Stimulated activated CD8-positive, alpha-beta memory T cell treated with anti-CD3 and anti-CD28 coated beads, Interleukin-4, amount 100 ng/mL, for 24 hours (primary cell): ENCODE measurements at regions not wholly inside any gene's neighbourhood (a gene's known extent, or its start where the extent isn't known, plus 50 kb on each side); places are given as distances from the start of the nearest gene placed in this dataset.

Experiments
- DNase-seq: peaks from one replicate; pipeline ENCODE4 v3.0.0-alpha.2; 2020; ENCODE audit warnings: low read depth

- DNase-seq, result no peak
These were observed 1680.6 kb upstream of the RAG2 start for GRCh38 chr11:38278457-38279141.

- DNase-seq, result no peak
These were observed 1676.0 kb upstream of the RAG2 start for GRCh38 chr11:38274031-38274430.

- DNase-seq, result no peak
These were observed 1674.3 kb upstream of the RAG2 start for GRCh38 chr11:38272376-38272775.

GRCh38 chr11:38266691-38267090 lies 1668.7 kb upstream of the RAG2 start:
- no peak for DNase-seq

GRCh38 chr11:38256436-38256835 lies 1658.4 kb upstream of the RAG2 start:
- DNase-seq, result no peak

GRCh38 chr11:38254913-38255312 lies 1656.9 kb upstream of the RAG2 start:
- DNase-seq, result no peak

- DNase-seq, result no peak
These were observed 1654.6 kb upstream of the RAG2 start for GRCh38 chr11:38252620-38253019.

GRCh38 chr11:38246451-38246850 lies 1648.4 kb upstream of the RAG2 start:
- DNase-seq, result no peak

- no peak for DNase-seq
These were observed 1628.6 kb upstream of the RAG2 start for GRCh38 chr11:38226684-38227083.

- no peak for DNase-seq
These were observed 1623.3 kb upstream of the RAG2 start for GRCh38 chr11:38221295-38221694.

GRCh38 chr11:38219636-38220035 lies 1621.6 kb upstream of the RAG2 start:
- DNase-seq, result no peak

- DNase-seq, result no peak
These were observed 1610.9 kb upstream of the RAG2 start for GRCh38 chr11:38208951-38209350.

- no peak for DNase-seq
These were observed 1608.6 kb upstream of the RAG2 start for GRCh38 chr11:38206663-38207062.

GRCh38 chr11:38191101-38191500 lies 1593.1 kb upstream of the RAG2 start:
- DNase-seq, result no peak

GRCh38 chr11:38182126-38182866 lies 1584.3 kb upstream of the RAG2 start:
- DNase-seq, result no peak

GRCh38 chr11:38176686-38177322 lies 1578.8 kb upstream of the RAG2 start:
- no peak for DNase-seq

GRCh38 chr11:38173676-38174075 lies 1575.6 kb upstream of the RAG2 start:
- DNase-seq, result no peak

GRCh38 chr11:38169286-38169685 lies 1571.2 kb upstream of the RAG2 start:
- no peak for DNase-seq

- no peak for DNase-seq
These were observed 1565.5 kb upstream of the RAG2 start for GRCh38 chr11:38163526-38163925.

GRCh38 chr11:38160433-38160832 lies 1562.4 kb upstream of the RAG2 start:
- DNase-seq, result no peak

- no peak for DNase-seq
These were observed 1561.0 kb upstream of the RAG2 start for GRCh38 chr11:38159038-38159437.

GRCh38 chr11:38156495-38157146 lies 1558.6 kb upstream of the RAG2 start:
- no peak for DNase-seq

GRCh38 chr11:38155856-38156255 lies 1557.8 kb upstream of the RAG2 start:
- DNase-seq, result no peak
